ENCODE measurements at regions not wholly inside any gene's neighbourhood (a gene's known extent, or its start where the extent isn't known, plus 50 kb on each side); places are given as distances from the start of the nearest gene placed in this dataset.
"Not testable (repeated sequence)": the region's sequence is repeated elsewhere in the genome, so short reads cannot be mapped to it uniquely, and the experiment has no call there.

- TF ChIP-seq CTCF (IDR thresholded peaks at IDR 0.05; ENCODE audit: low read length); EZH2 (IDR thresholded peaks at IDR 0.05; ENCODE audit: borderline replicate concordance, low read length): not testable (repeated sequence)
Observed at GRCh38 chr20:52057133-52057532, 134.4 kb downstream of the ZFP64 start.

Measured in OCI-LY1 (cell line).